IMR-90 (cell line): ENCODE measurements at regions not wholly inside any gene's neighbourhood (a gene's known extent, or its start where the extent isn't known, plus 50 kb on each side); places are given as distances from the start of the nearest gene placed in this dataset.

Source experiments
- ATAC-seq: fragments of 200-7000 bp; cut with Tn5 transposase; 2 replicates; pipeline ENCODE4 v1.9.1; 2020; ENCODE audit warnings: low read depth, mild to moderate bottlenecking, moderate library complexity
- BruUV-seq: library from RNA; stranded (reverse); fragments of 400-500 nt; replicated peaks from 2 replicates; lab custom pipeline; 2021; lab: Mats Ljungman, UMichigan
- CTCF ChIA-PET: fragments of 300-600 bp; formaldehyde crosslinking; extraction: SDS; loops from one replicate; lab custom pipeline; 2021; ENCODE audit warnings: antibody characterized with exemption; lab: Yijun Ruan, JAX
- POLR2A ChIA-PET: fragments of 300-600 bp; sonication (Branson Sonifier 250); formaldehyde crosslinking; loops from one replicate; lab custom pipeline; 2022; ENCODE audit warnings: antibody characterized with exemption; ENCODE audit not compliant: unreplicated experiment; lab: Charles Lee
- DNase-seq: peaks from one replicate; pipeline ENCODE4 v3.0.0; 2013
- H2AFZ ChIP-seq: replicated peaks from 2 replicates; pipeline ENCODE3; 2013; ENCODE audit warnings: low read length, mild to moderate bottlenecking; ENCODE audit not compliant: poor library complexity
- H2AK5ac ChIP-seq: 2 replicates; pipeline ENCODE4 v1.6.1; 2013; ENCODE audit warnings: low read depth, low read length, inconsistent platforms
- H2AK9ac ChIP-seq: replicated peaks from 2 replicates; pipeline ENCODE3; 2013; ENCODE audit warnings: mild to moderate bottlenecking, low read depth, low read length, moderate library complexity; ENCODE audit not compliant: poor library complexity
- H2BK120ac ChIP-seq: 2 replicates; pipeline ENCODE4 v1.6.1; 2013; ENCODE audit warnings: low read depth, low read length, inconsistent platforms
- H2BK15ac ChIP-seq: 3 replicates; pipeline ENCODE4 v1.6.1; 2013; ENCODE audit warnings: low read depth, low read length, inconsistent platforms
- H2BK20ac ChIP-seq: 2 replicates; pipeline ENCODE4 v1.6.1; 2013; ENCODE audit warnings: low read depth, mild to moderate bottlenecking, inconsistent platforms, low read length, moderate library complexity
- H2BK5ac ChIP-seq: 2 replicates; pipeline ENCODE4 v1.6.1; 2013; ENCODE audit warnings: mild to moderate bottlenecking, low read depth, low read length, inconsistent platforms; ENCODE audit not compliant: poor library complexity, severe bottlenecking
- H3K14ac ChIP-seq: replicated peaks from 2 replicates; pipeline ENCODE4 v1.6.1; 2013; ENCODE audit warnings: low read depth, low read length, inconsistent platforms
- H3K18ac ChIP-seq: 2 replicates; pipeline ENCODE4 v1.6.1; 2013; ENCODE audit warnings: low read depth, low read length, control low read depth
- H3K23ac ChIP-seq: 2 replicates; pipeline ENCODE4 v1.6.1; 2013; ENCODE audit warnings: low read depth, low read length, inconsistent platforms
- H3K27ac ChIP-seq: 2 replicates; pipeline ENCODE4 v1.5.1; 2013; ENCODE audit warnings: mild to moderate bottlenecking, control low read depth, low read length; ENCODE audit not compliant: insufficient read depth
- H3K27me3 ChIP-seq: 2 replicates; pipeline ENCODE4 v1.6.1; 2013; ENCODE audit warnings: low read length; ENCODE audit not compliant: control insufficient read depth, insufficient read depth
- H3K36me3 ChIP-seq: 2 replicates; pipeline ENCODE4 v1.6.1; 2013; ENCODE audit warnings: low read length, mixed read lengths; ENCODE audit not compliant: control insufficient read depth, insufficient read depth
- H3K4ac ChIP-seq: 2 replicates; pipeline ENCODE4 v1.6.1; 2013; ENCODE audit warnings: low read depth, low read length, inconsistent platforms
- H3K4me1 ChIP-seq: 2 replicates; pipeline ENCODE4 v1.6.1; 2013; ENCODE audit warnings: low read length, mixed read lengths; ENCODE audit not compliant: control insufficient read depth, insufficient read depth
- H3K4me2 ChIP-seq: 2 replicates; pipeline ENCODE4 v1.6.1; 2013; ENCODE audit warnings: low read depth, mild to moderate bottlenecking, control low read depth, low read length, moderate library complexity
- H3K4me3 ChIP-seq: 2 replicates; pipeline ENCODE4 v1.5.1; 2013; ENCODE audit warnings: low read depth, mild to moderate bottlenecking, control low read depth, low read length, moderate library complexity; ENCODE audit not compliant: insufficient read depth
- H3K56ac ChIP-seq: 2 replicates; pipeline ENCODE4 v1.6.1; 2013; ENCODE audit warnings: low read length, inconsistent platforms; ENCODE audit not compliant: insufficient read depth; ENCODE audit errors: extremely low read depth
- H3K79me1 ChIP-seq, 2 experiments: 2 replicates each; pipeline ENCODE4 v1.6.1; 2013; ENCODE audit warnings: low read length in 2 of 2, inconsistent platforms in 1 of 2, low read depth in 1 of 2
- H3K9ac ChIP-seq: 2 replicates; pipeline ENCODE4 v1.6.1; 2013; ENCODE audit warnings: low read depth, low read length, control low read depth
- H3K9me1 ChIP-seq: 2 replicates; pipeline ENCODE4 v1.6.1; 2013; ENCODE audit warnings: low read length, inconsistent platforms; ENCODE audit not compliant: insufficient read depth
- H3K9me3 ChIP-seq: 2 replicates; pipeline ENCODE4 v1.6.1; 2013; ENCODE audit warnings: low read length; ENCODE audit not compliant: control insufficient read depth, insufficient read depth
- H4K20me1 ChIP-seq: 2 replicates; pipeline ENCODE4 v1.6.1; 2013; ENCODE audit warnings: low read length, inconsistent platforms; ENCODE audit not compliant: insufficient read depth
- H4K5ac ChIP-seq: 2 replicates; pipeline ENCODE4 v1.6.1; 2013; ENCODE audit warnings: mild to moderate bottlenecking, low read depth, low read length, control low read depth
- H4K8ac ChIP-seq, 2 experiments: 2 replicates each; pipeline ENCODE4 v1.6.1; 2013; ENCODE audit warnings: low read depth in 2 of 2, low read length in 2 of 2, control low read depth in 1 of 2, inconsistent platforms in 1 of 2
- H4K91ac ChIP-seq: 2 replicates; pipeline ENCODE4 v1.6.1; 2013; ENCODE audit warnings: low read depth, low read length, inconsistent platforms; ENCODE audit not compliant: insufficient read depth
- CEBPB ChIP-seq: IDR thresholded peaks from 2 replicates; pipeline ENCODE4 v1.6.1; 2012; ENCODE audit warnings: low read depth, low read length, improper control_type of control experiment
- CHD1 ChIP-seq: IDR thresholded peaks from 2 replicates; pipeline ENCODE4 v1.6.1; 2012; ENCODE audit warnings: low read depth, low read length, improper control_type of control experiment
- MAFK ChIP-seq: IDR thresholded peaks from 2 replicates; pipeline ENCODE4 v1.6.1; 2012; ENCODE audit warnings: low read depth, low read length, improper control_type of control experiment
- NFE2L2 ChIP-seq: fragments of 150-350 bp; IDR thresholded peaks from 2 replicates; pipeline ENCODE4 v1.6.1; 2016; ENCODE audit warnings: low read depth, mild to moderate bottlenecking, low read length
- RFX5 ChIP-seq: IDR thresholded peaks from 2 replicates; pipeline ENCODE4 v1.8.0; 2012; ENCODE audit warnings: low read depth, mild to moderate bottlenecking, low read length, moderate library complexity
- SMC3 ChIP-seq: fragments of 150-350 bp; IDR thresholded peaks from 2 replicates; pipeline ENCODE4 v1.6.1; 2016; ENCODE audit warnings: low read depth, mild to moderate bottlenecking, antibody characterized with exemption, low read length, moderate library complexity
- WGBS, 2 experiments: methylation state at CpG; one replicate each; pipeline versions ENCODE4 v1.1.5 to v1.1.7; 2013; ENCODE audit warnings: missing lambda C conversion rate in 2 of 2; ENCODE audit not compliant: insufficient read length in 1 of 2; ENCODE audit errors: extremely low coverage in 2 of 2; 5-methylcytosine and 5-hydroxymethylcytosine counted together
- dilution Hi-C: fragments of 300-500 bp; cut with HindIII; formaldehyde crosslinking; loops from one replicate; pipeline ENCODE4 v1.14.3; 2018; ENCODE audit warnings: low sequenced_read_pairs; ENCODE audit not compliant: unreplicated experiment
- in situ Hi-C: fragments of 300-500 bp; cut with MboI; formaldehyde crosslinking; loops from 3 replicates; pipeline ENCODE4 v1.14.3; 2019; ENCODE audit warnings: low sequenced_read_pairs, inconsistent platforms, mixed read lengths
- intact Hi-C: fragments of 100-400 bp; cut with micrococcal nuclease; formaldehyde crosslinking; loops from 2 replicates; pipeline ENCODE4 v1.10.0; 2022
- TF ChIP-seq, protein P1 (sequence below): fragments of 150-350 bp; IDR thresholded peaks from 2 replicates; pipeline ENCODE4 v1.6.1; 2016; ENCODE audit warnings: low read depth, mild to moderate bottlenecking, low read length, moderate library complexity, borderline replicate concordance

GRCh38 chr4:175385797-175386196 lies 426.3 kb downstream of the GPM6A start:
- Histone ChIP-seq H3K27ac (no peak overlapping the region), H3K14ac (no peak overlapping the region), H3K27me3 (no peaks in the 10 kb centered on the region), H4K20me1 (no peaks in the 10 kb centered on the region), H3K4ac (no peak overlapping the region), H3K4me1 (no peaks in the 10 kb centered on the region), H2BK20ac (no peak overlapping the region), H3K18ac (no peak overlapping the region), H2AK9ac (no peak overlapping the region), H3K4me2 (no peak overlapping the region), H3K79me1 (no peaks in the 10 kb centered on the region), H3K4me3 (no peak overlapping the region), H3K9me1 (no peaks in the 10 kb centered on the region), H3K56ac (no peak overlapping the region), H3K36me3 (no peaks in the 10 kb centered on the region), H4K8ac (no peak overlapping the region), H3K23ac (no peak overlapping the region), H2BK5ac (no peak overlapping the region), H4K91ac (no peak overlapping the region), H3K9ac (no peak overlapping the region), H2BK120ac (no peak overlapping the region), H2BK15ac (no peak overlapping the region), H4K5ac (no peak overlapping the region), H2AFZ (no peak overlapping the region), H2AK5ac (no peak overlapping the region), H3K9me3 (no peaks in the 10 kb centered on the region)
- ChIA-PET POLR2A (no interaction called here), CTCF (no interaction called here)
- in situ Hi-C loops (no loop called here), dilution Hi-C loops (no loop called here), intact Hi-C loops (no loop called here)
- DNase-seq (peak; percentile 13), ATAC-seq (no peak)
- TF ChIP-seq NFE2L2 (no peak), CHD1 (no peak), MAFK (no peak), CEBPB (peak; percentile 70), SMC3 (no peak), RFX5 (no peak)
- TF ChIP-seq, protein P1, sequence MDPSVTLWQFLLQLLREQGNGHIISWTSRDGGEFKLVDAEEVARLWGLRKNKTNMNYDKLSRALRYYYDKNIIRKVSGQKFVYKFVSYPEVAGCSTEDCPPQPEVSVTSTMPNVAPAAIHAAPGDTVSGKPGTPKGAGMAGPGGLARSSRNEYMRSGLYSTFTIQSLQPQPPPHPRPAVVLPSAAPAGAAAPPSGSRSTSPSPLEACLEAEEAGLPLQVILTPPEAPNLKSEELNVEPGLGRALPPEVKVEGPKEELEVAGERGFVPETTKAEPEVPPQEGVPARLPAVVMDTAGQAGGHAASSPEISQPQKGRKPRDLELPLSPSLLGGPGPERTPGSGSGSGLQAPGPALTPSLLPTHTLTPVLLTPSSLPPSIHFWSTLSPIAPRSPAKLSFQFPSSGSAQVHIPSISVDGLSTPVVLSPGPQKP = no peak
- WGBS, 2 experiments = no CpG with 5 or more reads among the region's 1 CpG
- BruUV-seq = no TSS peak
